ENCODE measurements at regions not wholly inside any gene's neighbourhood (a gene's known extent, or its start where the extent isn't known, plus 50 kb on each side); places are given as distances from the start of the nearest gene placed in this dataset.

GRCh38 chr9:82128011-82128696 is 139.6 kb downstream of the SPATA31D1 start:
- no peak for TF ChIP-seq CTCF (IDR thresholded peaks at IDR 0.05; ENCODE audit: unreplicated experiment)
- no peak for DNase-seq (ENCODE audit: low spot score in 2 of 2, unreplicated experiment in 2 of 2)
- Mint-ChIP-seq H3K9me3 (no peaks in the 10 kb centered on the region), H3K36me3 (no peaks in the 10 kb centered on the region), H3K4me1 (peaks cover 12% of the 10 kb centered on the region), H3K27ac (no peak overlapping the region), H3K27me3 (ENCODE audit: low read depth) (no peaks in the 10 kb centered on the region), H3K4me3 (no peak overlapping the region)

- no peak for TF ChIP-seq CTCF (IDR thresholded peaks at IDR 0.05; ENCODE audit: unreplicated experiment)
- H3K36me3 Mint-ChIP-seq, result no peaks in the 10 kb centered on the region
- no peaks in the 10 kb centered on the region for H3K9me3 Mint-ChIP-seq
- H3K27ac Mint-ChIP-seq, result no peak overlapping the region
- H3K4me1 Mint-ChIP-seq, result peaks cover 23% of the 10 kb centered on the region
- DNase-seq (ENCODE audit: low spot score in 2 of 2, unreplicated experiment in 2 of 2), result no peak
- no peak overlapping the region for H3K4me3 Mint-ChIP-seq
- no peaks in the 10 kb centered on the region for H3K27me3 Mint-ChIP-seq (ENCODE audit: low read depth)
These were observed 141.1 kb downstream of the SPATA31D1 start for GRCh38 chr9:82129708-82130107.

- no peaks in the 10 kb centered on the region for H3K27me3 Mint-ChIP-seq (ENCODE audit: low read depth)
- no peak for TF ChIP-seq CTCF (IDR thresholded peaks at IDR 0.05; ENCODE audit: unreplicated experiment)
- peaks cover 24% of the 10 kb centered on the region for H3K4me1 Mint-ChIP-seq
- H3K27ac Mint-ChIP-seq, result no peak overlapping the region
- DNase-seq (ENCODE audit: low spot score in 2 of 2, unreplicated experiment in 2 of 2), result no peak
- no peak overlapping the region for H3K4me3 Mint-ChIP-seq
- peaks cover under 1% of the 10 kb centered on the region for H3K9me3 Mint-ChIP-seq
- H3K36me3 Mint-ChIP-seq, result no peaks in the 10 kb centered on the region
These were observed 141.9 kb downstream of the SPATA31D1 start for GRCh38 chr9:82130331-82131042.

- Mint-ChIP-seq H3K27ac (no peak overlapping the region), H3K27me3 (ENCODE audit: low read depth) (no peaks in the 10 kb centered on the region), H3K36me3 (peaks cover 3% of the 10 kb centered on the region), H3K4me3 (no peak overlapping the region), H3K9me3 (peaks cover 6% of the 10 kb centered on the region), H3K4me1 (peaks cover 24% of the 10 kb centered on the region)
- TF ChIP-seq CTCF (IDR thresholded peaks at IDR 0.05; ENCODE audit: unreplicated experiment), result no peak
- DNase-seq (ENCODE audit: low spot score in 2 of 2, unreplicated experiment in 2 of 2), result no peak
These were observed 142.5 kb downstream of the SPATA31D1 start for GRCh38 chr9:82131072-82131471.

- TF ChIP-seq CTCF (IDR thresholded peaks at IDR 0.05; ENCODE audit: unreplicated experiment), result no peak
- Mint-ChIP-seq H3K4me1 (peaks cover 24% of the 10 kb centered on the region), H3K9me3 (peaks cover 6% of the 10 kb centered on the region), H3K27me3 (ENCODE audit: low read depth) (no peaks in the 10 kb centered on the region), H3K36me3 (peaks cover 3% of the 10 kb centered on the region), H3K27ac (no peak overlapping the region), H3K4me3 (no peak overlapping the region)
- no peak for DNase-seq (ENCODE audit: low spot score in 2 of 2, unreplicated experiment in 2 of 2)
These were observed 143.5 kb downstream of the SPATA31D1 start for GRCh38 chr9:82132024-82132423.

All from mesothelial cell of epicardium (in vitro differentiated cells).